ENCODE measurements at regions not wholly inside any gene's neighbourhood (a gene's known extent, or its start where the extent isn't known, plus 50 kb on each side); places are given as distances from the start of the nearest gene placed in this dataset.

- ChIA-PET CTCF (no interaction called here), POLR2A (ENCODE audit: low non-redundant PET) (no interaction called here)
- no peak overlapping the region for H3K4me3 ChIP-seq (ENCODE audit: low read depth, low read length, poor library complexity, severe bottlenecking)
- H3K27me3 ChIP-seq (replicated peaks; ENCODE audit: insufficient read depth, low read depth, low read length, poor library complexity) = no peaks in the 10 kb centered on the region
- DNase-seq (ENCODE audit: low spot score) = no peak
- H3K4me1 ChIP-seq (ENCODE audit: insufficient read depth, low read length, poor library complexity, severe bottlenecking) = no peaks in the 10 kb centered on the region
- H3K27ac ChIP-seq (ENCODE audit: low read depth, low read length, poor library complexity, severe bottlenecking) = no peak overlapping the region
- TF ChIP-seq CTCF (conservative IDR thresholded peaks at IDR 0.05; ENCODE audit: low read depth, low read length) (no peak), EZH2 (IDR thresholded peaks at IDR 0.05; ENCODE audit: borderline replicate concordance, low read depth, low read length, poor library complexity, severe bottlenecking) (no peak)
- H3K36me3 ChIP-seq (ENCODE audit: insufficient read depth, low read length, poor library complexity, severe bottlenecking) = no peaks in the 10 kb centered on the region
- H3K9me3 ChIP-seq (ENCODE audit: low read depth, low read length, poor library complexity, severe bottlenecking) = peaks cover 4% of the 10 kb centered on the region
- BruUV-seq (replicated peaks) = no TSS peak
- intact Hi-C loops (cut with micrococcal nuclease; ENCODE audit: unreplicated experiment) = no loop called here
These were observed 220.2 kb upstream of the TBX20 start for GRCh38 chr7:35474100-35474499.

GRCh38 chr7:35468606-35469005, 214.7 kb upstream of the TBX20 start:
- no peak for DNase-seq (ENCODE audit: low spot score)
- Histone ChIP-seq H3K4me1 (ENCODE audit: insufficient read depth, low read length, poor library complexity, severe bottlenecking) (no peaks in the 10 kb centered on the region), H3K27me3 (replicated peaks; ENCODE audit: insufficient read depth, low read depth, low read length, poor library complexity) (no peaks in the 10 kb centered on the region), H3K27ac (ENCODE audit: low read depth, low read length, poor library complexity, severe bottlenecking) (no peak overlapping the region), H3K36me3 (ENCODE audit: insufficient read depth, low read length, poor library complexity, severe bottlenecking) (no peaks in the 10 kb centered on the region), H3K4me3 (ENCODE audit: low read depth, low read length, poor library complexity, severe bottlenecking) (no peak overlapping the region), H3K9me3 (ENCODE audit: low read depth, low read length, poor library complexity, severe bottlenecking) (no peaks in the 10 kb centered on the region)
- BruUV-seq (replicated peaks) = no TSS peak
- intact Hi-C loops (cut with micrococcal nuclease; ENCODE audit: unreplicated experiment) = no loop called here
- ChIA-PET CTCF (interaction anchor here (0.8 kb wide), 1 partner anchor 52 kb away, joined by 3 read pairs; no protein-coding TSS in a partner anchor), POLR2A (ENCODE audit: low non-redundant PET) (no interaction called here)
- no peak for TF ChIP-seq EZH2 (IDR thresholded peaks at IDR 0.05; ENCODE audit: borderline replicate concordance, low read depth, low read length, poor library complexity, severe bottlenecking)
- no peak for TF ChIP-seq CTCF (conservative IDR thresholded peaks at IDR 0.05; ENCODE audit: low read depth, low read length)

GRCh38 chr7:35467456-35467978, 213.6 kb upstream of the TBX20 start:
- DNase-seq (ENCODE audit: low spot score) = no peak

More at GRCh38 chr7:35467456-35467978, 213.6 kb upstream of the TBX20 start:
- H3K27ac ChIP-seq (ENCODE audit: low read depth, low read length, poor library complexity, severe bottlenecking) = no peak overlapping the region
- intact Hi-C loops (cut with micrococcal nuclease; ENCODE audit: unreplicated experiment) = no loop called here
- no TSS peak for BruUV-seq (replicated peaks)
- ChIA-PET CTCF (interaction anchor here (0.8 kb wide), 1 partner anchor 53 kb away, joined by 3 read pairs; no protein-coding TSS in a partner anchor), POLR2A (ENCODE audit: low non-redundant PET) (no interaction called here)
- H3K36me3 ChIP-seq (ENCODE audit: insufficient read depth, low read length, poor library complexity, severe bottlenecking) = no peaks in the 10 kb centered on the region
- no peaks in the 10 kb centered on the region for H3K27me3 ChIP-seq (replicated peaks; ENCODE audit: insufficient read depth, low read depth, low read length, poor library complexity)
- TF ChIP-seq EZH2 (IDR thresholded peaks at IDR 0.05; ENCODE audit: borderline replicate concordance, low read depth, low read length, poor library complexity, severe bottlenecking) (no peak), CTCF (conservative IDR thresholded peaks at IDR 0.05; ENCODE audit: low read depth, low read length) (no peak)
- H3K9me3 ChIP-seq (ENCODE audit: low read depth, low read length, poor library complexity, severe bottlenecking) = no peaks in the 10 kb centered on the region
- H3K4me3 ChIP-seq (ENCODE audit: low read depth, low read length, poor library complexity, severe bottlenecking) = no peak overlapping the region
- H3K4me1 ChIP-seq (ENCODE audit: insufficient read depth, low read length, poor library complexity, severe bottlenecking) = no peaks in the 10 kb centered on the region
